ENCODE measurements at regions not wholly inside any gene's neighbourhood (a gene's known extent, or its start where the extent isn't known, plus 50 kb on each side); places are given as distances from the start of the nearest gene placed in this dataset.

GRCh38 chr14:95413289-95414215 is 93.8 kb upstream of the CLMN start:
- Mint-ChIP-seq H3K4me1 (ENCODE audit: unreplicated experiment) (peaks cover 8% of the 10 kb centered on the region), H3K4me3 (no peak overlapping the region), H3K36me3 (no peaks in the 10 kb centered on the region), H3K9me3 (no peaks in the 10 kb centered on the region), H3K27me3 (peaks cover 25% of the 10 kb centered on the region), H3K27ac (no peak overlapping the region)
- no peak for DNase-seq (ENCODE audit: extremely low spot score, unreplicated experiment)
- TF ChIP-seq, protein P1, sequence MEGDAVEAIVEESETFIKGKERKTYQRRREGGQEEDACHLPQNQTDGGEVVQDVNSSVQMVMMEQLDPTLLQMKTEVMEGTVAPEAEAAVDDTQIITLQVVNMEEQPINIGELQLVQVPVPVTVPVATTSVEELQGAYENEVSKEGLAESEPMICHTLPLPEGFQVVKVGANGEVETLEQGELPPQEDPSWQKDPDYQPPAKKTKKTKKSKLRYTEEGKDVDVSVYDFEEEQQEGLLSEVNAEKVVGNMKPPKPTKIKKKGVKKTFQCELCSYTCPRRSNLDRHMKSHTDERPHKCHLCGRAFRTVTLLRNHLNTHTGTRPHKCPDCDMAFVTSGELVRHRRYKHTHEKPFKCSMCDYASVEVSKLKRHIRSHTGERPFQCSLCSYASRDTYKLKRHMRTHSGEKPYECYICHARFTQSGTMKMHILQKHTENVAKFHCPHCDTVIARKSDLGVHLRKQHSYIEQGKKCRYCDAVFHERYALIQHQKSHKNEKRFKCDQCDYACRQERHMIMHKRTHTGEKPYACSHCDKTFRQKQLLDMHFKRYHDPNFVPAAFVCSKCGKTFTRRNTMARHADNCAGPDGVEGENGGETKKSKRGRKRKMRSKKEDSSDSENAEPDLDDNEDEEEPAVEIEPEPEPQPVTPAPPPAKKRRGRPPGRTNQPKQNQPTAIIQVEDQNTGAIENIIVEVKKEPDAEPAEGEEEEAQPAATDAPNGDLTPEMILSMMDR (conservative IDR thresholded peaks at IDR 0.05) = no peak

- Mint-ChIP-seq H3K9me3 (no peaks in the 10 kb centered on the region), H3K27ac (no peak overlapping the region), H3K36me3 (no peaks in the 10 kb centered on the region)
Measured at GRCh38 chr14:95410838-95411237, 91.1 kb upstream of the CLMN start.

DNA sequence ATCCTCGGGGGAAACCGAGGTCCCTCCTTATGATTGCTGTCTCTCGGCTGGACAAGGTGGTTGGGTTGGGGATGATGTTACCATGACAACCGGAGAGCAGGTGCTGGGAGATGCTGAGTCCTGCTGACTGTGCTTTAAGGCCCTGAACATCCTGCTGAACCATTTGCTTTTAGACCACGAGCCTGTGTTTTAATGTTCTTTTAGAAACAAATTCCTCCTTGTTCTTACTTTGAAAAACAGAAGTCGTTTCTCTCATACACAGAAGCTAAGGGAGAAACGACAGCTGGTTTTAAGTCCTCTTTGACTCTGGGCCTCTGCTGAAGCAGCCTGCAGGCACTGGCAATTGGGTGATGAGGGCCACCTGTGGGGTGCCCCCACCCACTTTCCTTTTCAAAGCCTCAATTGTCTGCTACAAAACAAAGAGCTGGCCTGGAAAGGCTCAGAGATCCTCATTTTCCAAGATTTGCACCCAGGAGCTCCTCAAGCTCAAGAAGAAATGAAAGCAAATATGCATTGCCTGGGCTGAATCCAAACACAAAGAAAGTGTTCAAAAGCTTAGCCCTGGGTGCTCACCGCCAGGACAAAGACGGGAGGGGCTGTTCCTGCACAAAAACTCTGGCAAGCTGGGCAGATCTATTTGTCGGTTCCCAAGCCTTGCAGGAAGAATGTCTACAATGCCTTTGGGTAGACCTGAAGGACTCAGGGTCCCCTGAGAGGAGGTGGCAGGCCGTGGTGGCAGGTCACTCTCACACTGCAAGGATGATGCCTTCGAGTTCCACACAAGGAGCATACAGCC is 90.0 kb upstream of the CLMN start:
- DNase-seq (ENCODE audit: extremely low spot score, unreplicated experiment) = no peak
- Mint-ChIP-seq H3K4me3 (no peak overlapping the region), H3K36me3 (no peaks in the 10 kb centered on the region), H3K9me3 (no peaks in the 10 kb centered on the region), H3K27ac (no peak overlapping the region), H3K27me3 (peaks cover 22% of the 10 kb centered on the region), H3K4me1 (ENCODE audit: unreplicated experiment) (peaks cover 31% of the 10 kb centered on the region)
- TF ChIP-seq, protein P1 (conservative IDR thresholded peaks at IDR 0.05) = no peak

More at GRCh38 chr14:95410838-95411237, 91.1 kb upstream of the CLMN start:
- H3K4me1 Mint-ChIP-seq (ENCODE audit: unreplicated experiment) = peaks cover 28% of the 10 kb centered on the region
- H3K27me3 Mint-ChIP-seq = peaks cover 22% of the 10 kb centered on the region
- H3K4me3 Mint-ChIP-seq = no peak overlapping the region
- no peak for DNase-seq (ENCODE audit: extremely low spot score, unreplicated experiment)
- TF ChIP-seq, protein P1 (conservative IDR thresholded peaks at IDR 0.05) = no peak

GRCh38 chr14:95408731-95409476 is 89.2 kb upstream of the CLMN start:
- TF ChIP-seq, protein P1 (conservative IDR thresholded peaks at IDR 0.05) = no peak
- Mint-ChIP-seq H3K4me1 (ENCODE audit: unreplicated experiment) (peaks cover 38% of the 10 kb centered on the region), H3K27me3 (peaks cover 18% of the 10 kb centered on the region), H3K9me3 (no peaks in the 10 kb centered on the region), H3K27ac (no peak overlapping the region), H3K4me3 (no peak overlapping the region), H3K36me3 (no peaks in the 10 kb centered on the region)
- DNase-seq (ENCODE audit: extremely low spot score, unreplicated experiment) = no peak

DNA sequence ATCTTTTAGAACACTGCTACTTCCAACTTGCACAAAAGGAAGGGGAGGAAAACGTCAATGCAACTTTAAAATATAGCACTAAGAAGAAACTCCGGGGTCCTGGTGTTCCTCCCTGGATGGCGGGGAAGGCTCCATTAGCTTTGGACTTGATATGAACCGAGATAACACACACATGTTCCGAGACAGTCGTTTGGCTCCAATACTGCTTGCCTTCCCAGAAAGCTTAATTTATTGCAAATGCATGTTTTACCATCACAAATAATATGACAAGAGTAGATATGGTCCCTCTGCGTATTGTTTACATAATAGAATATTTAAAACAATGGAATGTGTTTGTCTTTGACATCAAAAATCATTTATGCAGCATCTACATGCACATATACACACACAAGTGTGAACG is 87.6 kb upstream of the CLMN start:
- Mint-ChIP-seq H3K36me3 (no peaks in the 10 kb centered on the region), H3K4me1 (ENCODE audit: unreplicated experiment) (peaks cover 34% of the 10 kb centered on the region), H3K27me3 (peaks cover 12% of the 10 kb centered on the region), H3K9me3 (no peaks in the 10 kb centered on the region), H3K4me3 (no peak overlapping the region), H3K27ac (no peak overlapping the region)
- TF ChIP-seq, protein P1 (conservative IDR thresholded peaks at IDR 0.05) = no peak
- no peak for DNase-seq (ENCODE audit: extremely low spot score, unreplicated experiment)
